G401.6 (cell line): ENCODE measurements at regions not wholly inside any gene's neighbourhood (a gene's known extent, or its start where the extent isn't known, plus 50 kb on each side); places are given as distances from the start of the nearest gene placed in this dataset.

Experiments
- FAIRE-seq: peaks from 2 replicates; lab custom pipeline; 2012; peaks lifted over from hg19 to GRCh38; lab: Jason Lieb, UNC

GRCh38 chr18:40875101-40875615 is 1079.9 kb upstream of the PIK3C3 start:
- no peak for FAIRE-seq

- no peak for FAIRE-seq
Observed at GRCh38 chr18:40874233-40874632, 1080.8 kb upstream of the PIK3C3 start.

- no peak for FAIRE-seq
Observed at GRCh38 chr18:40868110-40868858, 1086.8 kb upstream of the PIK3C3 start.

GRCh38 chr18:40867459-40867858 is 1087.6 kb upstream of the PIK3C3 start:
- no peak for FAIRE-seq

- no peak for FAIRE-seq
Observed at GRCh38 chr18:40866968-40867367, 1088.1 kb upstream of the PIK3C3 start.

- FAIRE-seq, result no peak
Observed at GRCh38 chr18:40866013-40866645, 1088.9 kb upstream of the PIK3C3 start.

- no peak for FAIRE-seq
Observed at GRCh38 chr18:40864846-40865245, 1090.2 kb upstream of the PIK3C3 start.

- no peak for FAIRE-seq
Observed at GRCh38 chr18:40863801-40864200, 1091.2 kb upstream of the PIK3C3 start.

- no peak for FAIRE-seq
Observed at GRCh38 chr18:40860189-40860588, 1094.8 kb upstream of the PIK3C3 start.

GRCh38 chr18:40855661-40856060 is 1099.4 kb upstream of the PIK3C3 start:
- FAIRE-seq, result no peak

GRCh38 chr18:40852406-40852805 is 1102.6 kb upstream of the PIK3C3 start:
- FAIRE-seq, result no peak

GRCh38 chr18:40851014-40851429 is 1104.0 kb upstream of the PIK3C3 start:
- FAIRE-seq, result no peak

- FAIRE-seq, result no peak
Observed at GRCh38 chr18:40849886-40850285, 1105.1 kb upstream of the PIK3C3 start.

- no peak for FAIRE-seq
Observed at GRCh38 chr18:40841467-40841866, 1113.6 kb upstream of the PIK3C3 start.

GRCh38 chr18:40841063-40841462 is 1114.0 kb upstream of the PIK3C3 start:
- no peak for FAIRE-seq

- no peak for FAIRE-seq
Observed at GRCh38 chr18:40832362-40832761, 1122.7 kb upstream of the PIK3C3 start.

GRCh38 chr18:40824291-40824690 is 1130.7 kb upstream of the PIK3C3 start:
- no peak for FAIRE-seq

GRCh38 chr18:40821596-40822243 is 1133.3 kb upstream of the PIK3C3 start:
- no peak for FAIRE-seq

GRCh38 chr18:40812981-40813515 is 1142.0 kb upstream of the PIK3C3 start:
- no peak for FAIRE-seq

GRCh38 chr18:40810372-40810771 is 1144.7 kb upstream of the PIK3C3 start:
- no peak for FAIRE-seq

GRCh38 chr18:40789286-40789685 is 1165.7 kb upstream of the PIK3C3 start:
- FAIRE-seq, result no peak

- no peak for FAIRE-seq
Observed at GRCh38 chr18:40782453-40783130, 1172.4 kb upstream of the PIK3C3 start.
